ENCODE measurements at regions not wholly inside any gene's neighbourhood (a gene's known extent, or its start where the extent isn't known, plus 50 kb on each side); places are given as distances from the start of the nearest gene placed in this dataset.

DNA sequence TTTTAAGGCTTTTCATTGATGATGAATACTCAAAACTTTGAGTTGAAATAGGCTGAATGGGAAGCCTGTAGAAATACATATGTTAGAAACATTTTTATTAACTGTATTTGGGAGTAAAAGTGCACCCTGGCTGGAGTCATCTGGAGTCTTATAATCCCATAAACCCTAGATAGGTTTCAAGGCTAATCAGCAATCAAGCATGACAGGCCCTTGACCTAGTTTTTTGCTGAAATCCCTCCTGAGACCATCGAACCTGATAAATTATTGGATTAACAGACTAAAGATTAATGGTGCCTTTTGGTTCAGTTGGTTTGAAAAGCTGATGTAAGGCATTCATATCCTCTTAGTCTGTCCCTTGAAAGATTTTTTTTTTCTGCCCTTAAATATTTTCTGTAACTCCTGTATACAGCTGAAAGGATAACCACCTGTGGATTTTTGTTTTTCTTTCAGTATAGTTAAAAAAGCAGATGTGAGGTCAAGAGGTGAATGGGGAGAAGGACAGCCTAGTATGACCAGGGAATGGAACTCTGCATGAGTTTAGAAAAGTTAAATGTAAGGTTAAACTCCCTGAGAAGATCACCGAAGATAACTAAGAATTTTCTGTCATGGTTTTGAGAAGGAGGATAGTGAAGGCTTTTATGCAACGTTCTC is 69.4 kb upstream of the STXBP5L start:
- in situ Hi-C loops (cut with MboI): no loop called here
- FAIRE-seq: no peak
- BruUV-seq (replicated peaks): no TSS peak
- H3K36me3 ChIP-seq (ENCODE audit: control insufficient read depth in 2 of 2, insufficient read depth in 2 of 2, low read length in 1 of 2): no peaks in the 10 kb centered on the region
- no peak for DNase-seq (ENCODE audit: low read depth, low spot score)
- SMC1A ChIA-PET (ENCODE audit: uncharacterized antibody, unreplicated experiment): no interaction called here
- H3K27me3 ChIP-seq (replicated peaks in 1 of 2; ENCODE audit: control insufficient read depth in 2 of 2, insufficient read depth in 2 of 2, low read length in 1 of 2): no peaks in the 10 kb centered on the region
- RAD21 ChIA-PET (ENCODE audit: unreplicated experiment): no interaction called here
- intact Hi-C loops (cut with micrococcal nuclease; ENCODE audit: unreplicated experiment): no loop called here
- H3K4me3 ChIP-seq: no peak overlapping the region
- no peak overlapping the region for H3K4me2 ChIP-seq (ENCODE audit: control insufficient read depth, insufficient read depth)
- H3K79me2 ChIP-seq (ENCODE audit: control insufficient read depth, insufficient read depth, low read length): no peaks in the 10 kb centered on the region
- H3K9ac ChIP-seq (ENCODE audit: control insufficient read depth, insufficient read depth, low read length): no peak overlapping the region
- no peak for ATAC-seq
- POLR2A ChIA-PET: no interaction called here
- 46% methylated on average over 3 of the region's 3 CpGs for WGBS (ENCODE audit: insufficient coverage, insufficient replicate concordance, low lambda C conversion rate, missing lambda C conversion rate)
- no peaks in the 10 kb centered on the region for H3K9me3 ChIP-seq (replicated peaks; ENCODE audit: control insufficient read depth, insufficient read depth, low read length)
- CTCF ChIA-PET: no interaction called here
- no peaks in the 10 kb centered on the region for H4K20me1 ChIP-seq (ENCODE audit: control insufficient read depth, insufficient read depth)
- no peak overlapping the region for H3K27ac ChIP-seq (ENCODE audit: control insufficient read depth, insufficient read depth)
- no peaks in the 10 kb centered on the region for H3K4me1 ChIP-seq (ENCODE audit: control insufficient read depth, insufficient read depth, low read length)
- TF ChIP-seq KDM1A (IDR thresholded peaks at IDR 0.05; ENCODE audit: borderline replicate concordance) (no peak), SUZ12 (IDR thresholded peaks at IDR 0.05; ENCODE audit: unreplicated experiment) (no peak), POLR2AphosphoS5 (IDR thresholded peaks at IDR 0.05; ENCODE audit: low read length) (no peak), NR2F1 (conservative IDR thresholded peaks at IDR 0.05) (no peak), RELB (IDR thresholded peaks at IDR 0.05; ENCODE audit: low read depth) (no peak), RAD51 (IDR thresholded peaks at IDR 0.05) (no peak), BCL3 (IDR thresholded peaks at IDR 0.05; ENCODE audit: borderline replicate concordance, insufficient read depth, low read depth, low read length, poor library complexity, severe bottlenecking) (no peak), KLF5 (IDR thresholded peaks at IDR 0.05; ENCODE audit: partially characterized antibody) (no peak)
- H2AFZ ChIP-seq (ENCODE audit: control insufficient read depth, low read depth, low read length): no peak overlapping the region

Measured in GM12878 (cell line).